NOMO-1 treated with DMSO at 0.1 percent for 48 hours (cell line): ENCODE measurements at regions not wholly inside any gene's neighbourhood (a gene's known extent, or its start where the extent isn't known, plus 50 kb on each side); places are given as distances from the start of the nearest gene placed in this dataset.
"Not testable (repeated sequence)": the region's sequence is repeated elsewhere in the genome, so short reads cannot be mapped to it uniquely, and the experiment has no call there.

ENCODE experiments used
- DNase-seq: peaks from one replicate; lab custom pipeline; 2025; ENCODE audit not compliant: unreplicated experiment; lab: John Stamatoyannopoulos, UW

GRCh38 chr6:27154696-27155095 lies 92.8 kb upstream of the PRSS16 start:
- no peak for DNase-seq

GRCh38 chr6:27156874-27157458 lies 90.5 kb upstream of the PRSS16 start:
- no peak for DNase-seq

GRCh38 chr6:27157459-27158315 lies 89.8 kb upstream of the PRSS16 start:
- DNase-seq = peak; percentile 84

- no peak for DNase-seq
These were observed 89.2 kb upstream of the PRSS16 start for GRCh38 chr6:27158316-27158643.

- DNase-seq = no peak
These were observed 87.8 kb upstream of the PRSS16 start for GRCh38 chr6:27159725-27160124.

- DNase-seq = no peak
These were observed 86.4 kb upstream of the PRSS16 start for GRCh38 chr6:27161115-27161514.

- no peak for DNase-seq
These were observed 85.9 kb upstream of the PRSS16 start for GRCh38 chr6:27161603-27161945.

GRCh38 chr6:27161946-27162603 lies 85.4 kb upstream of the PRSS16 start:
- DNase-seq = peak; percentile 60

- DNase-seq = peak; percentile 66
These were observed 83.7 kb upstream of the PRSS16 start for GRCh38 chr6:27163834-27164233.

GRCh38 chr6:27168108-27168507 lies 79.4 kb upstream of the PRSS16 start:
- DNase-seq = no peak

GRCh38 chr6:27168586-27169443 lies 78.7 kb upstream of the PRSS16 start:
- DNase-seq = no peak

GRCh38 chr6:27172524-27173231 lies 74.8 kb upstream of the PRSS16 start:
- not testable (repeated sequence) for DNase-seq

GRCh38 chr6:27173232-27173601 lies 74.3 kb upstream of the PRSS16 start:
- DNase-seq = not testable (repeated sequence)

- DNase-seq = no peak
These were observed 72.5 kb upstream of the PRSS16 start for GRCh38 chr6:27174958-27175357.

GRCh38 chr6:27176096-27176495 lies 71.4 kb upstream of the PRSS16 start:
- no peak for DNase-seq

GRCh38 chr6:27176523-27177484 lies 70.7 kb upstream of the PRSS16 start:
- DNase-seq = peak; percentile 32

GRCh38 chr6:27177485-27178406 lies 69.8 kb upstream of the PRSS16 start:
- DNase-seq = peak; percentile 80

GRCh38 chr6:27178407-27178730 lies 69.1 kb upstream of the PRSS16 start:
- no peak for DNase-seq

- DNase-seq = no peak
These were observed 68.6 kb upstream of the PRSS16 start for GRCh38 chr6:27178860-27179259.
